Colonic mucosa (tissue), 4 donors: ENCODE measurements at regions not wholly inside any gene's neighbourhood (a gene's known extent, or its start where the extent isn't known, plus 50 kb on each side); places are given as distances from the start of the nearest gene placed in this dataset.
"Not testable (repeated sequence)": the region's sequence is repeated elsewhere in the genome, so short reads cannot be mapped to it uniquely, and the experiment has no call there.

Experiments used
- DNase-seq: peaks from one replicate; pipeline ENCODE4 v3.0.0-alpha.2; 2020
- H3K27ac ChIP-seq: fragments of 200-600 bp; one replicate; pipeline ENCODE4 v1.8.0; 2021
- H3K27me3 ChIP-seq: fragments of 200-600 bp; one replicate; pipeline ENCODE4 v1.8.0; 2021
- H3K36me3 ChIP-seq: fragments of 200-600 bp; one replicate; pipeline ENCODE4 v1.8.0; 2021
- H3K4me1 ChIP-seq: fragments of 200-600 bp; one replicate; pipeline ENCODE4 v1.8.0; 2021; ENCODE audit warnings: mild to moderate bottlenecking
- H3K4me3 ChIP-seq: fragments of 200-600 bp; one replicate; pipeline ENCODE4 v1.8.0; 2021
- H3K9ac ChIP-seq, 2 donors: one replicate each; pipeline ENCODE4 v1.7.0; 2013; ENCODE audit warnings: control low read depth in 2 of 2, low read depth in 2 of 2, low read length in 2 of 2
- H3K9me3 ChIP-seq: fragments of 200-600 bp; one replicate; pipeline ENCODE4 v1.8.0; 2021
- CTCF ChIP-seq: fragments of 200-600 bp; IDR thresholded peaks from one replicate; pipeline ENCODE4 v1.8.0; 2022; ENCODE audit warnings: antibody characterized with exemption, mild to moderate bottlenecking
- intact Hi-C: fragments of 100-400 bp; cut with DNase I; formaldehyde crosslinking; loops from one replicate; pipeline ENCODE4 v1.14.1; 2022
- donor health status: healthy.
- donor health status: DM: no; HTN: no; CAD: no.
- donor health status: DM: no; HTN: no; CAD: no.

- no peaks in the 10 kb centered on the region for H3K4me1 ChIP-seq
- H3K9ac ChIP-seq = no peak overlapping the region
- no peak for TF ChIP-seq CTCF
- DNase-seq = no peak
- no peaks in the 10 kb centered on the region for H3K9me3 ChIP-seq
- H3K36me3 ChIP-seq = no peaks in the 10 kb centered on the region
- H3K27me3 ChIP-seq = no peaks in the 10 kb centered on the region
- intact Hi-C loops = no loop called here
- no peak overlapping the region for H3K4me3 ChIP-seq
- H3K27ac ChIP-seq = no peak overlapping the region
These were observed 915.4 kb upstream of the FBXO33 start for GRCh38 chr14:40347675-40348074.

GRCh38 chr14:40346275-40346674 is 914.0 kb upstream of the FBXO33 start:
- Histone ChIP-seq H3K27me3 (no peaks in the 10 kb centered on the region), H3K36me3 (no peaks in the 10 kb centered on the region), H3K9ac (no peak overlapping the region), H3K27ac (no peak overlapping the region), H3K4me3 (no peak overlapping the region), H3K9me3 (no peaks in the 10 kb centered on the region), H3K4me1 (no peaks in the 10 kb centered on the region)
- DNase-seq = no peak
- no peak for TF ChIP-seq CTCF
- intact Hi-C loops = no loop called here

DNA sequence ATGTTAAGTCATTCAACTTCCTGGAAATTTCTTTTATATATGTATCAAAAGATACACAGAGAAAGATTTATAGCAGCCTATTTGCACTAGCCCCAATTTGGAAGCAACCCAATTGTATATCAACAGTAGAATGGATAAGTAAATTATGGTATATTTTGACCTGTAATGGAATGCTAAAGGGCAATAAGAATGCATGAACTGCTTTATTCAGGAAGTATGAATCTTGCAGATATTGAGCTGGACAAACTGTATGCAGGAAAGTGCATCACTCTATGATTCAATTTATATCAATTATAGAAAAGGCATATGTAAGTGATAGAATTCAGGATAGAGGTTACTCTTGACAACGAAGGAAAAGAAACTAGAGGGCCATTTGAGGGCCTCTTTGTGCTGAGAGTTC is 913.1 kb upstream of the FBXO33 start:
- no peaks in the 10 kb centered on the region for H3K27me3 ChIP-seq
- no peak overlapping the region for H3K9ac ChIP-seq
- no peak overlapping the region for H3K4me3 ChIP-seq
- H3K9me3 ChIP-seq = no peaks in the 10 kb centered on the region
- no peak overlapping the region for H3K27ac ChIP-seq
- no peak for DNase-seq
- no peaks in the 10 kb centered on the region for H3K36me3 ChIP-seq
- no peak for TF ChIP-seq CTCF
- H3K4me1 ChIP-seq = no peaks in the 10 kb centered on the region
- intact Hi-C loops = no loop called here

GRCh38 chr14:40340708-40341107 is 908.5 kb upstream of the FBXO33 start:
- no peak for TF ChIP-seq CTCF
- Histone ChIP-seq H3K36me3 (no peaks in the 10 kb centered on the region), H3K4me1 (no peaks in the 10 kb centered on the region), H3K4me3 (no peak overlapping the region), H3K27ac (no peak overlapping the region), H3K9ac (no peak overlapping the region), H3K27me3 (no peaks in the 10 kb centered on the region), H3K9me3 (no peaks in the 10 kb centered on the region)
- no peak for DNase-seq
- intact Hi-C loops = no loop called here

GRCh38 chr14:40336846-40337245 is 904.6 kb upstream of the FBXO33 start:
- H3K4me3 ChIP-seq = no peak overlapping the region
- H3K27ac ChIP-seq = no peak overlapping the region
- H3K36me3 ChIP-seq = no peaks in the 10 kb centered on the region
- no peak overlapping the region for H3K9ac ChIP-seq
- H3K4me1 ChIP-seq = no peaks in the 10 kb centered on the region
- H3K27me3 ChIP-seq = no peaks in the 10 kb centered on the region
- intact Hi-C loops = no loop called here
- TF ChIP-seq CTCF = no peak
- DNase-seq = no peak
- no peaks in the 10 kb centered on the region for H3K9me3 ChIP-seq

DNA sequence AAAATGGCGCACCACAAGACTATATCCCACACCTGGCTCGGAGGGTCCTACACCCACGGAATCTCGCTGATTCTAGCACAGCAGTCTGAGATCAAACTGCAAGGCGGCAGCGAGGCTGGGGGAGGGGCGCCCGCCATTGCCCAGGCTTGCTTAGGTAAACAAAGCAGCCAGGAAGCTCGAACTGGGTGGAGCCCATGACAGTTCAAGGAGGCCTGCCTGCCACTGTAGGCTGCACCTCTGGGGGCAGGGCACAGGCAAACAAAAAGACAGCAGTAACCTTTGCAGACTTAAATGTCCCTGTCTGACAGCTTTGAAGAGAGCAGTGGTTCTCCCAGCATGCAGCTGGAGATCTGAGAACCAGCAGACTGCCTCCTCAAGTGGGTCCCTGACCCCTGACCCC is 894.3 kb upstream of the FBXO33 start:
- H3K27ac ChIP-seq, H3K4me1 ChIP-seq, H3K9ac ChIP-seq, H3K4me3 ChIP-seq, H3K9me3 ChIP-seq, H3K36me3 ChIP-seq, H3K27me3 ChIP-seq, DNase-seq, intact Hi-C loops: not testable (repeated sequence)
